GM23338 (cell line): ENCODE measurements at regions not wholly inside any gene's neighbourhood (a gene's known extent, or its start where the extent isn't known, plus 50 kb on each side); places are given as distances from the start of the nearest gene placed in this dataset.

Source experiments
- CREB1 ChIP-seq: fragments of 250-450 bp; sonication (Bioruptor Pico); IDR thresholded peaks from 2 replicates; pipeline ENCODE4 v1.5.0; 2020; ENCODE audit warnings: low read depth, mild to moderate bottlenecking, moderate library complexity
- EZH2phosphoT487 ChIP-seq: fragments of 200-600 bp; sonication (generic); IDR thresholded peaks from one replicate; pipeline ENCODE4 v1.8.1; 2018; ENCODE audit warnings: antibody characterized with exemption; ENCODE audit not compliant: unreplicated experiment
- JUNB ChIP-seq: IDR thresholded peaks from one replicate; pipeline ENCODE4 v1.6.1; 2016; ENCODE audit warnings: antibody characterized with exemption; ENCODE audit not compliant: unreplicated experiment
- NANOG ChIP-seq: IDR thresholded peaks from 2 replicates; pipeline ENCODE4 v1.6.1; 2016; ENCODE audit warnings: antibody characterized with exemption, borderline replicate concordance
- POLR2AphosphoS5 ChIP-seq: IDR thresholded peaks from 2 replicates; pipeline ENCODE4 v1.6.1; 2016; ENCODE audit warnings: antibody characterized with exemption, low read depth
- STAT1 ChIP-seq: IDR thresholded peaks from one replicate; pipeline ENCODE4 v1.6.1; 2016; ENCODE audit warnings: antibody characterized with exemption; ENCODE audit not compliant: unreplicated experiment
- ZNF114 ChIP-seq: fragments of 250-450 bp; sonication (Bioruptor Pico); IDR thresholded peaks from 2 replicates; pipeline ENCODE4 v1.5.0; 2020; ENCODE audit warnings: mild to moderate bottlenecking, moderate library complexity
- ZNF331 ChIP-seq: fragments of 250-450 bp; sonication (Bioruptor Pico); IDR thresholded peaks from 2 replicates; pipeline ENCODE4 v1.5.0; 2020; ENCODE audit warnings: low read depth, mild to moderate bottlenecking, moderate library complexity
- TF ChIP-seq, protein P1 (sequence below): fragments of 250-450 bp; sonication (Bioruptor Pico); IDR thresholded peaks from 2 replicates; pipeline ENCODE4 v1.5.0; 2020; ENCODE audit warnings: mild to moderate bottlenecking, moderate library complexity
- TF ChIP-seq, protein P2 (sequence below): IDR thresholded peaks from 2 replicates; pipeline ENCODE4 v1.6.1; 2016; ENCODE audit warnings: antibody characterized with exemption
- TF ChIP-seq, protein P3 (sequence below), 2 experiments: fragments of 200-600 bp in 1 of 2; sonication (generic) in 1 of 2; conservative IDR thresholded peaks; 2 replicates each; pipeline versions ENCODE4 v1.5.1 to v1.6.1; 2016 to 2017; ENCODE audit warnings: antibody characterized with exemption in 2 of 2, low read depth in 2 of 2, mild to moderate bottlenecking in 2 of 2, moderate library complexity in 1 of 2

- TF ChIP-seq, protein P1, sequence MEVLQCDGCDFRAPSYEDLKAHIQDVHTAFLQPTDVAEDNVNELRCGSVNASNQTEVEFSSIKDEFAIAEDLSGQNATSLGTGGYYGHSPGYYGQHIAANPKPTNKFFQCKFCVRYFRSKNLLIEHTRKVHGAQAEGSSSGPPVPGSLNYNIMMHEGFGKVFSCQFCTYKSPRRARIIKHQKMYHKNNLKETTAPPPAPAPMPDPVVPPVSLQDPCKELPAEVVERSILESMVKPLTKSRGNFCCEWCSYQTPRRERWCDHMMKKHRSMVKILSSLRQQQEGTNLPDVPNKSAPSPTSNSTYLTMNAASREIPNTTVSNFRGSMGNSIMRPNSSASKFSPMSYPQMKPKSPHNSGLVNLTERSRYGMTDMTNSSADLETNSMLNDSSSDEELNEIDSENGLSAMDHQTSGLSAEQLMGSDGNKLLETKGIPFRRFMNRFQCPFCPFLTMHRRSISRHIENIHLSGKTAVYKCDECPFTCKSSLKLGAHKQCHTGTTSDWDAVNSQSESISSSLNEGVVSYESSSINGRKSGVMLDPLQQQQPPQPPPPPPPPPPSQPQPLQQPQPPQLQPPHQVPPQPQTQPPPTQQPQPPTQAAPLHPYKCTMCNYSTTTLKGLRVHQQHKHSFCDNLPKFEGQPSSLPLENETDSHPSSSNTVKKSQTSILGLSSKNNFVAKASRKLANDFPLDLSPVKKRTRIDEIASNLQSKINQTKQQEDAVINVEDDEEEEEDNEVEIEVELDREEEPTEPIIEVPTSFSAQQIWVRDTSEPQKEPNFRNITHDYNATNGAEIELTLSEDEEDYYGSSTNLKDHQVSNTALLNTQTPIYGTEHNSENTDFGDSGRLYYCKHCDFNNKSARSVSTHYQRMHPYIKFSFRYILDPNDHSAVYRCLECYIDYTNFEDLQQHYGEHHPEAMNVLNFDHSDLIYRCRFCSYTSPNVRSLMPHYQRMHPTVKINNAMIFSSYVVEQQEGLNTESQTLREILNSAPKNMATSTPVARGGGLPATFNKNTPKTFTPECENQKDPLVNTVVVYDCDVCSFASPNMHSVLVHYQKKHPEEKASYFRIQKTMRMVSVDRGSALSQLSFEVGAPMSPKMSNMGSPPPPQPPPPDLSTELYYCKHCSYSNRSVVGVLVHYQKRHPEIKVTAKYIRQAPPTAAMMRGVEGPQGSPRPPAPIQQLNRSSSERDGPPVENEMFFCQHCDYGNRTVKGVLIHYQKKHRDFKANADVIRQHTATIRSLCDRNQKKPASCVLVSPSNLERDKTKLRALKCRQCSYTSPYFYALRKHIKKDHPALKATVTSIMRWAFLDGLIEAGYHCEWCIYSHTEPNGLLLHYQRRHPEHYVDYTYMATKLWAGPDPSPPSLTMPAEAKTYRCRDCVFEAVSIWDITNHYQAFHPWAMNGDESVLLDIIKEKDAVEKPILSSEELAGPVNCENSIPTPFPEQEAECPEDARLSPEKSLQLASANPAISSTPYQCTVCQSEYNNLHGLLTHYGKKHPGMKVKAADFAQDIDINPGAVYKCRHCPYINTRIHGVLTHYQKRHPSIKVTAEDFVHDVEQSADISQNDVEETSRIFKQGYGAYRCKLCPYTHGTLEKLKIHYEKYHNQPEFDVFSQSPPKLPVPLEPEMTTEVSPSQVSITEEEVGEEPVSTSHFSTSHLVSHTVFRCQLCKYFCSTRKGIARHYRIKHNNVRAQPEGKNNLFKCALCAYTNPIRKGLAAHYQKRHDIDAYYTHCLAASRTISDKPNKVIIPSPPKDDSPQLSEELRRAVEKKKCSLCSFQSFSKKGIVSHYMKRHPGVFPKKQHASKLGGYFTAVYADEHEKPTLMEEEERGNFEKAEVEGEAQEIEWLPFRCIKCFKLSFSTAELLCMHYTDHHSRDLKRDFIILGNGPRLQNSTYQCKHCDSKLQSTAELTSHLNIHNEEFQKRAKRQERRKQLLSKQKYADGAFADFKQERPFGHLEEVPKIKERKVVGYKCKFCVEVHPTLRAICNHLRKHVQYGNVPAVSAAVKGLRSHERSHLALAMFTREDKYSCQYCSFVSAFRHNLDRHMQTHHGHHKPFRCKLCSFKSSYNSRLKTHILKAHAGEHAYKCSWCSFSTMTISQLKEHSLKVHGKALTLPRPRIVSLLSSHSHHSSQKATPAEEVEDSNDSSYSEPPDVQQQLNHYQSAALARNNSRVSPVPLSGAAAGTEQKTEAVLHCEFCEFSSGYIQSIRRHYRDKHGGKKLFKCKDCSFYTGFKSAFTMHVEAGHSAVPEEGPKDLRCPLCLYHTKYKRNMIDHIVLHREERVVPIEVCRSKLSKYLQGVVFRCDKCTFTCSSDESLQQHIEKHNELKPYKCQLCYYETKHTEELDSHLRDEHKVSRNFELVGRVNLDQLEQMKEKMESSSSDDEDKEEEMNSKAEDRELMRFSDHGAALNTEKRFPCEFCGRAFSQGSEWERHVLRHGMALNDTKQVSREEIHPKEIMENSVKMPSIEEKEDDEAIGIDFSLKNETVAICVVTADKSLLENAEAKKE (CRISPR knock-in tag) = no peak
- no peak for TF ChIP-seq NANOG
- TF ChIP-seq, protein P2, sequence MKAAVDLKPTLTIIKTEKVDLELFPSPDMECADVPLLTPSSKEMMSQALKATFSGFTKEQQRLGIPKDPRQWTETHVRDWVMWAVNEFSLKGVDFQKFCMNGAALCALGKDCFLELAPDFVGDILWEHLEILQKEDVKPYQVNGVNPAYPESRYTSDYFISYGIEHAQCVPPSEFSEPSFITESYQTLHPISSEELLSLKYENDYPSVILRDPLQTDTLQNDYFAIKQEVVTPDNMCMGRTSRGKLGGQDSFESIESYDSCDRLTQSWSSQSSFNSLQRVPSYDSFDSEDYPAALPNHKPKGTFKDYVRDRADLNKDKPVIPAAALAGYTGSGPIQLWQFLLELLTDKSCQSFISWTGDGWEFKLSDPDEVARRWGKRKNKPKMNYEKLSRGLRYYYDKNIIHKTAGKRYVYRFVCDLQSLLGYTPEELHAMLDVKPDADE = no peak
- no peak for TF ChIP-seq JUNB
- no peak for TF ChIP-seq CREB1 (CRISPR knock-in tag)
- no peak for TF ChIP-seq ZNF114 (CRISPR knock-in tag)
- TF ChIP-seq EZH2phosphoT487 = no peak
- TF ChIP-seq POLR2AphosphoS5 = no peak
- no peak for TF ChIP-seq ZNF331 (CRISPR knock-in tag)
- TF ChIP-seq STAT1 = no peak
- TF ChIP-seq, protein P3, sequence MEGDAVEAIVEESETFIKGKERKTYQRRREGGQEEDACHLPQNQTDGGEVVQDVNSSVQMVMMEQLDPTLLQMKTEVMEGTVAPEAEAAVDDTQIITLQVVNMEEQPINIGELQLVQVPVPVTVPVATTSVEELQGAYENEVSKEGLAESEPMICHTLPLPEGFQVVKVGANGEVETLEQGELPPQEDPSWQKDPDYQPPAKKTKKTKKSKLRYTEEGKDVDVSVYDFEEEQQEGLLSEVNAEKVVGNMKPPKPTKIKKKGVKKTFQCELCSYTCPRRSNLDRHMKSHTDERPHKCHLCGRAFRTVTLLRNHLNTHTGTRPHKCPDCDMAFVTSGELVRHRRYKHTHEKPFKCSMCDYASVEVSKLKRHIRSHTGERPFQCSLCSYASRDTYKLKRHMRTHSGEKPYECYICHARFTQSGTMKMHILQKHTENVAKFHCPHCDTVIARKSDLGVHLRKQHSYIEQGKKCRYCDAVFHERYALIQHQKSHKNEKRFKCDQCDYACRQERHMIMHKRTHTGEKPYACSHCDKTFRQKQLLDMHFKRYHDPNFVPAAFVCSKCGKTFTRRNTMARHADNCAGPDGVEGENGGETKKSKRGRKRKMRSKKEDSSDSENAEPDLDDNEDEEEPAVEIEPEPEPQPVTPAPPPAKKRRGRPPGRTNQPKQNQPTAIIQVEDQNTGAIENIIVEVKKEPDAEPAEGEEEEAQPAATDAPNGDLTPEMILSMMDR (conservative IDR thresholded peaks at IDR 0.05; ENCODE audit: low read depth in 2 of 2) = no peak
Measured at GRCh38 chr1:76023669-76024435, 50.7 kb upstream of the ST6GALNAC3 start (continued).
